RWPE2 (cell line): ENCODE measurements at regions not wholly inside any gene's neighbourhood (a gene's known extent, or its start where the extent isn't known, plus 50 kb on each side); places are given as distances from the start of the nearest gene placed in this dataset.

Experiments
- ATAC-seq: fragments of 200-7000 bp; cut with Tn5 transposase; 3 replicates; pipeline ENCODE4 v1.9.1; 2021; ENCODE audit warnings: low read depth
- DNase-seq: peaks from one replicate; pipeline ENCODE4 v3.0.0-alpha.2; 2020; ENCODE audit warnings: low spot score
- H3K27ac ChIP-seq: fragments of 450-650 bp; 2 replicates; pipeline ENCODE4 v1.5.1; 2017; ENCODE audit warnings: mild to moderate bottlenecking; ENCODE audit not compliant: poor library complexity, severe bottlenecking
- H3K27me3 ChIP-seq: fragments of 250-450 bp; sonication (Bioruptor Pico); 2 replicates; pipeline ENCODE4 v1.5.1; 2021; ENCODE audit warnings: mild to moderate bottlenecking, moderate library complexity; ENCODE audit not compliant: insufficient read depth, poor library complexity, severe bottlenecking
- H3K36me3 ChIP-seq: fragments of 250-450 bp; sonication (Bioruptor Pico); 2 replicates; pipeline ENCODE4 v1.5.1; 2020; ENCODE audit warnings: low read depth, mild to moderate bottlenecking, moderate library complexity
- H3K4me1 ChIP-seq: fragments of 250-450 bp; sonication (Bioruptor Pico); 2 replicates; pipeline ENCODE4 v1.5.1; 2021; ENCODE audit warnings: mild to moderate bottlenecking, moderate library complexity; ENCODE audit not compliant: insufficient read depth, poor library complexity, severe bottlenecking
- H3K4me3 ChIP-seq: fragments of 250-450 bp; sonication (Bioruptor Pico); 2 replicates; pipeline ENCODE4 v1.5.1; 2021; ENCODE audit warnings: mild to moderate bottlenecking, moderate library complexity; ENCODE audit not compliant: severe bottlenecking
- H3K9me3 ChIP-seq: fragments of 250-450 bp; sonication (Bioruptor Pico); 2 replicates; pipeline ENCODE4 v1.5.1; 2021; ENCODE audit warnings: mild to moderate bottlenecking, moderate library complexity; ENCODE audit not compliant: severe bottlenecking
- CTCF ChIP-seq: fragments of 450-650 bp; IDR thresholded peaks from one replicate; pipeline ENCODE4 v1.5.1; 2017; ENCODE audit warnings: mild to moderate bottlenecking, moderate library complexity; ENCODE audit not compliant: poor library complexity, severe bottlenecking

- H3K27ac ChIP-seq: no peak overlapping the region
- peaks cover 4% of the 10 kb centered on the region for H3K27me3 ChIP-seq
- H3K4me3 ChIP-seq: no peak overlapping the region
- H3K9me3 ChIP-seq: no peaks in the 10 kb centered on the region
- DNase-seq: no peak
- no peaks in the 10 kb centered on the region for H3K4me1 ChIP-seq
- H3K36me3 ChIP-seq: no peaks in the 10 kb centered on the region
- no peak for ATAC-seq
- no peak for TF ChIP-seq CTCF
Measured at GRCh38 chr16:76976756-76977155, 214.2 kb upstream of the MON1B start.

- no peak for ATAC-seq
- H3K27ac ChIP-seq: no peak overlapping the region
- H3K4me1 ChIP-seq: no peaks in the 10 kb centered on the region
- no peaks in the 10 kb centered on the region for H3K36me3 ChIP-seq
- no peak overlapping the region for H3K4me3 ChIP-seq
- no peak for DNase-seq
- H3K27me3 ChIP-seq: peaks cover 9% of the 10 kb centered on the region
- no peak for TF ChIP-seq CTCF
- no peaks in the 10 kb centered on the region for H3K9me3 ChIP-seq
Measured at GRCh38 chr16:76984196-76984595, 206.8 kb upstream of the MON1B start.

- no peaks in the 10 kb centered on the region for H3K4me1 ChIP-seq
- no peak overlapping the region for H3K4me3 ChIP-seq
- ATAC-seq (no peak), DNase-seq (no peak)
- H3K27ac ChIP-seq: no peak overlapping the region
- peaks cover 14% of the 10 kb centered on the region for H3K27me3 ChIP-seq
- H3K9me3 ChIP-seq: no peaks in the 10 kb centered on the region
- no peak for TF ChIP-seq CTCF
- no peaks in the 10 kb centered on the region for H3K36me3 ChIP-seq
Measured at GRCh38 chr16:76985392-76986045, 205.5 kb upstream of the MON1B start.

GRCh38 chr16:76988526-76988925 is 202.5 kb upstream of the MON1B start:
- no peaks in the 10 kb centered on the region for H3K36me3 ChIP-seq
- H3K27ac ChIP-seq: no peak overlapping the region
- DNase-seq (no peak), ATAC-seq (no peak)
- H3K4me3 ChIP-seq: no peak overlapping the region
- H3K4me1 ChIP-seq: no peaks in the 10 kb centered on the region
- peaks cover 28% of the 10 kb centered on the region for H3K27me3 ChIP-seq
- no peak for TF ChIP-seq CTCF
- H3K9me3 ChIP-seq: no peaks in the 10 kb centered on the region

GRCh38 chr16:77002644-77003043 is 188.3 kb upstream of the MON1B start:
- ATAC-seq (no peak), DNase-seq (no peak)
- H3K27me3 ChIP-seq: no peaks in the 10 kb centered on the region

More at GRCh38 chr16:77002644-77003043, 188.3 kb upstream of the MON1B start:
- TF ChIP-seq CTCF: no peak
- Histone ChIP-seq H3K27ac (no peak overlapping the region), H3K36me3 (no peaks in the 10 kb centered on the region), H3K4me1 (no peaks in the 10 kb centered on the region), H3K9me3 (no peaks in the 10 kb centered on the region), H3K4me3 (no peak overlapping the region)
